ENCODE measurements at regions not wholly inside any gene's neighbourhood (a gene's known extent, or its start where the extent isn't known, plus 50 kb on each side); places are given as distances from the start of the nearest gene placed in this dataset.
"Not testable (repeated sequence)": the region's sequence is repeated elsewhere in the genome, so short reads cannot be mapped to it uniquely, and the experiment has no call there.

- H3K4me1 ChIP-seq (ENCODE audit: insufficient read depth, low read length, poor library complexity, severe bottlenecking); H3K36me3 ChIP-seq (ENCODE audit: insufficient read depth, low read length); H3K9me2 ChIP-seq (ENCODE audit: insufficient read depth, low read length); CTCF ChIA-PET (ENCODE audit: unreplicated experiment); H4K20me1 ChIP-seq (ENCODE audit: insufficient read depth, low read length); DNase-seq (ENCODE audit: low spot score); H3K4me2 ChIP-seq (ENCODE audit: low read length); H3K27ac ChIP-seq (ENCODE audit: low read depth, low read length, poor library complexity, severe bottlenecking); H3K4me3 ChIP-seq (ENCODE audit: low read depth, low read length, poor library complexity, severe bottlenecking); H3K9me3 ChIP-seq (ENCODE audit: low read length); BruUV-seq (replicated peaks); intact Hi-C loops (cut with micrococcal nuclease; ENCODE audit: unreplicated experiment); H2AFZ ChIP-seq (ENCODE audit: low read length); H3K79me2 ChIP-seq (ENCODE audit: insufficient read depth, low read depth, low read length): not testable (repeated sequence)
- POLR2A ChIA-PET: interaction anchor here (0.6 kb wide), 1 partner anchor 186 kb away, joined by 3 read pairs; no protein-coding TSS in a partner anchor
These were observed 250.0 kb upstream of the CTNNB1 start for GRCh38 chr3:40949347-40949746.

- DNase-seq (ENCODE audit: low spot score): no peak
- Histone ChIP-seq H2AFZ (ENCODE audit: low read length) (no peak overlapping the region), H3K36me3 (ENCODE audit: insufficient read depth, low read length) (no peaks in the 10 kb centered on the region), H3K9me3 (ENCODE audit: low read length) (0 out of 2 replicates have a peak, but pooled peaks cover 7% of the 10 kb centered on the region), H3K79me2 (ENCODE audit: insufficient read depth, low read depth, low read length) (no peaks in the 10 kb centered on the region), H3K4me2 (ENCODE audit: low read length) (no peak overlapping the region), H3K4me1 (ENCODE audit: insufficient read depth, low read length, poor library complexity, severe bottlenecking) (no peaks in the 10 kb centered on the region), H4K20me1 (ENCODE audit: insufficient read depth, low read length) (no peaks in the 10 kb centered on the region), H3K4me3 (ENCODE audit: low read depth, low read length, poor library complexity, severe bottlenecking) (no peak overlapping the region), H3K9me2 (ENCODE audit: insufficient read depth, low read length) (no peaks in the 10 kb centered on the region), H3K27ac (ENCODE audit: low read depth, low read length, poor library complexity, severe bottlenecking) (no peak overlapping the region)
- TF ChIP-seq EZH2phosphoT487 (IDR thresholded peaks at IDR 0.05; ENCODE audit: borderline replicate concordance, low read depth, low read length) (no peak), CTCF (conservative IDR thresholded peaks at IDR 0.05; ENCODE audit: low read length) (no peak)
- no TSS peak for BruUV-seq (replicated peaks)
- ChIA-PET CTCF (ENCODE audit: unreplicated experiment) (no interaction called here), POLR2A (no interaction called here)
- intact Hi-C loops (cut with micrococcal nuclease; ENCODE audit: unreplicated experiment): no loop called here
These were observed 247.7 kb upstream of the CTNNB1 start for GRCh38 chr3:40951636-40952035.

GRCh38 chr3:40961104-40961857 lies 238.0 kb upstream of the CTNNB1 start:
- Histone ChIP-seq H4K20me1 (ENCODE audit: insufficient read depth, low read length) (no peaks in the 10 kb centered on the region), H3K4me1 (ENCODE audit: insufficient read depth, low read length, poor library complexity, severe bottlenecking) (no peaks in the 10 kb centered on the region), H3K4me2 (ENCODE audit: low read length) (no peak overlapping the region), H3K27ac (ENCODE audit: low read depth, low read length, poor library complexity, severe bottlenecking) (no peak overlapping the region), H3K79me2 (ENCODE audit: insufficient read depth, low read depth, low read length) (no peaks in the 10 kb centered on the region), H3K4me3 (ENCODE audit: low read depth, low read length, poor library complexity, severe bottlenecking) (no peak overlapping the region), H3K36me3 (ENCODE audit: insufficient read depth, low read length) (no peaks in the 10 kb centered on the region), H3K9me2 (ENCODE audit: insufficient read depth, low read length) (no peaks in the 10 kb centered on the region), H3K9me3 (ENCODE audit: low read length) (no peaks in the 10 kb centered on the region), H2AFZ (ENCODE audit: low read length) (no peak overlapping the region)
- ChIA-PET POLR2A (no interaction called here), CTCF (ENCODE audit: unreplicated experiment) (no interaction called here)
- no peak for TF ChIP-seq EZH2phosphoT487 (IDR thresholded peaks at IDR 0.05; ENCODE audit: borderline replicate concordance, low read depth, low read length)
- no peak for TF ChIP-seq CTCF (conservative IDR thresholded peaks at IDR 0.05; ENCODE audit: low read length)
- BruUV-seq (replicated peaks): no TSS peak
- intact Hi-C loops (cut with micrococcal nuclease; ENCODE audit: unreplicated experiment): no loop called here
- no peak for DNase-seq (ENCODE audit: low spot score)

Measured in OCI-LY7 (cell line).